GM10248 (cell line): ENCODE measurements at regions not wholly inside any gene's neighbourhood (a gene's known extent, or its start where the extent isn't known, plus 50 kb on each side); places are given as distances from the start of the nearest gene placed in this dataset.
"Not testable (repeated sequence)": the region's sequence is repeated elsewhere in the genome, so short reads cannot be mapped to it uniquely, and the experiment has no call there.

Experiments
- CTCF ChIA-PET: fragments of 300-600 bp; sonication (Branson Sonifier 250); formaldehyde crosslinking; extraction: SDS; loops from one replicate; lab custom pipeline; 2021; ENCODE audit warnings: antibody characterized with exemption; lab: Yijun Ruan, JAX
- POLR2A ChIA-PET: fragments of 350-650 bp; sonication (Branson Sonifier 250); formaldehyde crosslinking; extraction: SDS; loops from one replicate; lab custom pipeline; 2020; ENCODE audit warnings: antibody characterized with exemption; lab: Yijun Ruan, JAX
- DNase-seq: peaks from one replicate; pipeline ENCODE4 v3.0.0; 2012; ENCODE audit errors: extremely low spot score
- TF ChIP-seq, protein P1 (sequence below): IDR thresholded peaks from 2 replicates; pipeline ENCODE4 v1.5.1; 2012; ENCODE audit warnings: mild to moderate bottlenecking, low read depth; ENCODE audit errors: extremely low read depth, missing control alignments, control extremely low read depth

DNA sequence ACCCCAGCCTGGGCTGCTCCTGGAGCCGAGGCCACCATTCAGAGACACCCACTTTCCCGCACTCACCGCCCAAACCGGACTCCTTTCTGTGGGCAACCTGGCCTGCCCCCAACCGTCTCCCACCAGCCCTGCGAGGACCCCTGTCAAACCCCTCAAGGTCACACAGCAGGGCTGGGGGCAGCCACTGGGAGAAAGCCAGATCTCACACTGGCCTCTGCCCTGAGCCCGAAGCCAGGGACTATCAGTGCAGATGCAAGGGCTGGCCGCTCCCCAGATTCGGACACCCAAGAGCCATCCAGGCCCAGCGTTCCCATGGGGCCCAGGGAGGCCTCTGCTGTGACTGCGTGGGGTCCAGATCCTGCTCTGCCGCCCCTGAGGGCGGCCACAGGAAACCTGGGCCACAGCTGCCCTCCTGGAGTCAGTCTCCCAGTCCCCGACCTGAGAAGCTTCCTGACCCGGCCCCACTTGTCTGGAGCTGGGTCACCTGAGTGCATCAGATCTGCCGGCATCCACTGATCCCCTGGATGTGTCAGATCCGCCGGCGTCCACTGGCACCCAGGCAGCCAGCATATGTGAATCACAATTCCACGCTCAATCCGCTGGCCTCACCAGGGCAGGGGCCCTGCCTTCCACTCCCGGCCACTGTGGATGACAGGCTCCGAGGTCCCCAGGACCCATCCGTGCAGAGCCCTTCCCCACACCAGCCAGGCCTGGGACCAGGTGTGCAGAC lies 139.7 kb downstream of the BRD1 start:
- no peak for DNase-seq
- TF ChIP-seq, protein P1, sequence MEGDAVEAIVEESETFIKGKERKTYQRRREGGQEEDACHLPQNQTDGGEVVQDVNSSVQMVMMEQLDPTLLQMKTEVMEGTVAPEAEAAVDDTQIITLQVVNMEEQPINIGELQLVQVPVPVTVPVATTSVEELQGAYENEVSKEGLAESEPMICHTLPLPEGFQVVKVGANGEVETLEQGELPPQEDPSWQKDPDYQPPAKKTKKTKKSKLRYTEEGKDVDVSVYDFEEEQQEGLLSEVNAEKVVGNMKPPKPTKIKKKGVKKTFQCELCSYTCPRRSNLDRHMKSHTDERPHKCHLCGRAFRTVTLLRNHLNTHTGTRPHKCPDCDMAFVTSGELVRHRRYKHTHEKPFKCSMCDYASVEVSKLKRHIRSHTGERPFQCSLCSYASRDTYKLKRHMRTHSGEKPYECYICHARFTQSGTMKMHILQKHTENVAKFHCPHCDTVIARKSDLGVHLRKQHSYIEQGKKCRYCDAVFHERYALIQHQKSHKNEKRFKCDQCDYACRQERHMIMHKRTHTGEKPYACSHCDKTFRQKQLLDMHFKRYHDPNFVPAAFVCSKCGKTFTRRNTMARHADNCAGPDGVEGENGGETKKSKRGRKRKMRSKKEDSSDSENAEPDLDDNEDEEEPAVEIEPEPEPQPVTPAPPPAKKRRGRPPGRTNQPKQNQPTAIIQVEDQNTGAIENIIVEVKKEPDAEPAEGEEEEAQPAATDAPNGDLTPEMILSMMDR = no peak
- ChIA-PET CTCF (no interaction called here), POLR2A (no interaction called here)

DNA sequence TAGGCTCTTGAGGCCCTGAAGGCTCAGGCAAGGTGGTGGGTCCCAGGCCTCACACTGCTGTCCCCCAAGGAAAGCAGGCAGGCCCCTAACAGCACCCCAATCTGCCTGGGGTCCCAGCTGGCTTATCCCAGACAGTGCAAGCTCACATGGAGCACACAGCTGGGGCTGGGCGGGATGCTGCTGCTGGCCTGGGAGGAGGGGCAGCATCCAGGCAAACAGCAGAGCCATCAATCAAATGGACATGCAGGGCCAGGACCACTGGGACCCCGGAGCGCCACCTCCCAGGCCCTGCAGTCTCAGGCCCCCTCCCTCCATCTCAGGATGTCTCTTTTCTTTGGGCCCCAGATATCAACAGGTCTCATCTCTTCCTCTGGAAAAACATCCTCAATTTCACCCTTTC lies 140.3 kb downstream of the BRD1 start:
- DNase-seq = no peak
- POLR2A ChIA-PET = no interaction called here
- CTCF ChIA-PET = no interaction called here
- TF ChIP-seq, protein P1 = no peak

DNA sequence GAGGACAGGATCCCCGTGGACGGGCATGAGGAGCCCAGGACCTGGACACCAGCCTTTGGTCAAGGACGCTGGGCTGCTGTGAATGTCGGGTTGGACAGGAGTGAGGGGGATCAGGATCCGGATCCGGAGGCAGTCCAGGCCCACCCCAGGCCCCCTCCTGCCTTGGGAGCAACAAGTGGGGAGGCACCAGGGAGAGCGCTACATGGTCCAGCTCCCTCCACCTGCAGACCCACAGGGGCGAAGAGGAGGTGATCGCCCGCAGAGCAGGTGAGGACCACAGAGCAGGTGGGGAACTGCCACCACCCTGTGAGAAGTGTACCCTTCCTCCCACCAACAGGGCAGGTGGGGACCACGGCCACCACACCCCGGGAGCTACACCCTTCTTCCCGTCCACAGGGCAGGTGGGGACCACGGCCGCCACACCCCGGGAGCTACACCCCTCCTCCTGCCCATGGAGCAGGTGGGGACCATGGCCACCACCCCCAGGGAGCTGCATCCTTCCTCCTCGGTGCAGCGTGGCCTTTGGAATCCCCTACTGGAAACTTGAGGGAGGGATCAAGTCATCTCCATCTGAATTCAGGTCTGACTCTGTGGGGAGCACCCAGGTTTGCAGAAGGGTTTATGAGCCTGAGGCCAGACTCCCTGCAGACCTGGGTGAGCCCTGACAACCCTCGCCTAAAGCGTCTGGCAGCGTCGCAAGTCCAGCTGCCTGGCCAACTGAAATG lies 141.0 kb downstream of the BRD1 start:
- POLR2A ChIA-PET = no interaction called here
- CTCF ChIA-PET = no interaction called here
- TF ChIP-seq, protein P1 = no peak
- DNase-seq = no peak

DNA sequence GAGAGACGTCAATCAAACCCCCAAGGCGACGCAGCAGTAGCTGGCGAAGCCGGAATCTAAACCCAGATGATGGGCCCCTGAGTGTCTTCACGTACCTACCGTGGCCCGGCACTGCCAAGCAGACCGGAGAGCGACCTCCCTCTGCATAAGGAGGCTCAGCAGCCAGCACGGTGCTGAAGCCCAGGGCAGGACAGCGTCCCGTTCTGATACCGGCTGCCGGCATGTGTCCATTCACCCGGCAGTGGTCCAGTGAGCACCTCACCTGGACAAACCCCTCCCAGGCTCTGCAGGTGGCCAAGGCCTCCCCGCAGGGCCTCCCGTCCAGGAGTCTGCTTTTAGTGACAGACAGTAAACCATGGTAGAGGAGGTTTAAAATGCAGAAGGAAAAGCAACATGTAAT lies 142.0 kb downstream of the BRD1 start:
- POLR2A ChIA-PET = no interaction called here

DNA sequence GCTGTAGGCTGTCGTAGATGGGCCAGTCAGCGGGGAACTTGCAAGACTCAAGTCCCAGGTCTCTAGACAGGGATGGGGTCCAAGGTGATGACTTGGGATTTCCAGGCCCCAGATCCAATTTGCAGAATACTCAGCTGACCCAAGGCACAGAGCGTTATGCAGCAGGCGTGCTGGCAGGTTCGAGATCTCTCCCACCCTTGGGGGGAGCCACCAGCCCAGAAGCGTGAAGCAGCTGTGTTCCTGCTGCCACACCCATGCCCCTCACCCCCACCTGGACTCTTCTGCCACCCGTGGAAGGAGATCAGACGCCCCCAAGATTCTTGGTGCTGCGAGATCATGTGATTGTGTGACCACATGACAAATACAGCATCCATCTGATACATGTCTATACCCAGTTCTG lies 142.6 kb downstream of the BRD1 start:
- ChIA-PET POLR2A (no interaction called here), CTCF (no interaction called here)
- TF ChIP-seq, protein P1 = no peak
- no peak for DNase-seq

More for the DNA sequence above, 142.0 kb downstream of the BRD1 start:
- TF ChIP-seq, protein P1 = no peak
- no peak for DNase-seq
- CTCF ChIA-PET = no interaction called here

DNA sequence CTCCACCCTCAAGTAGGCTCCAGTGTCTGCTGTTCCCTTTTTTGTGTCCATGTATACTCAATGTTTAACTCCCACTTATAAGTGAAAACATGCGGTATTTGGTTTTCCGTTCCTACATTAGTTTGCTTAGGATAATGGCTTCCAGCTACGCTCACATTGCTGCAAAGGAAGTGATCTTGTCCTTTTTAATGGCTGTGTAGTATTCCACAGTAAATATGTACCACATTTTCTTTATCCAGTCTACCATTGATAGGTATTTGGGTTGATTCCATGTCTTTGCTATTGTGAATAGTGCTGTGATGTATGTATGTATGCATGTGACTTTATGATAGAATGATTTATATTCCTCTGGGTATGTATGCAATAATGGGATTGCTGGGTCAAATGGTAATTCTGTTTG lies 144.6 kb downstream of the BRD1 start:
- ChIA-PET CTCF (no interaction called here), POLR2A (no interaction called here)
- no peak for DNase-seq
- TF ChIP-seq, protein P1 = no peak

DNA sequence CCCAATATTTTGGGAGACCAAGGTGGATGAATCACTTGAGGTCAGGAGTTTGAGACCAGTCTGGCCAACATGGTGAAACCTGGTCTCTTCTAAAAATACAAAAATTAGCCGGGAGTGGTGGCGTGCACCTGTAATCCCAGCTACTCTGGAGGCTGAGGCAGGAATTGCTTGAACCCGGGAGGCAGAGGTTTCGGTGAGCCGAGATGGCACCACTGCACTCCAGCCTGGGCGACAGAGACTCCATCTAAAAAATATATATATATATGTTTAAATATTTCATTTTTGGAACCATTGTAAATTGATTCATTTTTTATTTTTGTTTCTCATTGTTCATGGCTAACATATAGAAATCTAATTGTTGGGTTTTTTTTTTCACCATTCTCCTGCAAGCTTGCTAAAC lies 146.9 kb downstream of the BRD1 start:
- POLR2A ChIA-PET, DNase-seq, CTCF ChIA-PET: not testable (repeated sequence)
